Stimulated activated CD4-positive, alpha-beta T cell treated with anti-CD3 and anti-CD28 coated beads, Interleukin-12 subunit alpha, Interleukin-12 subunit beta, amount 100 ng/mL, for 24 hours (primary cell): ENCODE measurements at regions not wholly inside any gene's neighbourhood (a gene's known extent, or its start where the extent isn't known, plus 50 kb on each side); places are given as distances from the start of the nearest gene placed in this dataset.

ENCODE experiments used
- DNase-seq, 2 experiments: peaks; one replicate each; pipeline ENCODE4 v3.0.0-alpha.2; 2020; ENCODE audit warnings: low read depth in 2 of 2

DNA sequence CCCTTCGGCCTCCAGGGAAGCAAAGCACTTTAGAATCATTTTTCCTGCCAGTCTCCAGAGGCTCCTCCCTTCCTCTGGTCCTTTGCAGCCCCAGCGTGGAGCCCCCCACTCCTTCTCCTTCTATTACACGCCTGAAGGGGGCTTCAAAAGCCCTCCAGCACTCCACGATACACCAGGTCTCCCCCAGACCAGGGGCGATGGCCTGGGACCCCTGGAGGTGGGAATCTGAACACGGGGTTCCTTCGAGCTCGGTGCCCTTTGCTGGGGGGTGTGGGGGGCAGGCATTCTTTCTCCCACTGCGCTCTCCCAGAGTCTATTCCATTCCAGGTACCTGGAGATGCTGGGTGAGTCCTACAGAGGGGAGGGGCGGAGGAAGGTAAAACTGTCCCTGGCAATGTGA lies 97.6 kb downstream of the HMX1 start:
- no peak for DNase-seq

DNA sequence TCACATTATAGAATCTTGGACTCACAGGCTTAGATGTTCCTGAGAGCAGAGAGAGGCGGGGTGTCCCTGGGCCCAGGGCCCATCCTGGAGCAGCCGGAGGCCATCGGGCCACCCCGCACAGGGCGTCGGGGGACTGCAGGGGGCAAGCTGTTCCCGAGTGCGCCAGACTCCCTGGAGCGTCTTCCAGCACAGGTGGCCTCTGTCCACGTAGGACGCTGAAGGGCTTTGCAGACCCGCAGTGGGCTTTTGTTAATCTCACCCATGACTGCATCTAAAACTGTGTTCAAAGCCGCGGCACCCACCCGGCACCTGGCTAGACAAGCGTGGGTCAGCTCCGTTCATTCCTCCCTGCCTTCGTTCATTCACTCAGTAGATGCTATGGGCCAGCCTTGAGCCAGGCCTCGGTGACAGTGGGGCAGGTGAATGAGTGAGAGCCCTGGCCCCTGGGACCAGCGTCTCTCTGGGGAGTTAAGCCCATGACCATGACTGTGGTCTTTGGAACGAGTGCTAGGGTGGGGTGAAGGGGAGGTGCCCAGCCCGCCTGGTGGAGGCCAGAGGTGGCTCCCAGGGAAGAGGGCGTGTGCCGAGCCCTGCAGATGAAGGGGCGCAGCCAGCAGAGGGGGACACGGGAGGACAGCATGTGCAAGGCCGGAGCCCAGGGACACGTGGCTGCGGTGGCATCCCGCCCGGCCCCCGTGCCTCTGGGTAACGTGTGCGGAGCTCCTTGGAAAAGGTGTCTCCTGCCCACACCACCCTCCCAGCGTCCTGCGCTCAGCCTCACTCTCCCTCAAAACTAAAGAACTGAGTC lies 98.3 kb downstream of the HMX1 start:
- no peak for DNase-seq

DNA sequence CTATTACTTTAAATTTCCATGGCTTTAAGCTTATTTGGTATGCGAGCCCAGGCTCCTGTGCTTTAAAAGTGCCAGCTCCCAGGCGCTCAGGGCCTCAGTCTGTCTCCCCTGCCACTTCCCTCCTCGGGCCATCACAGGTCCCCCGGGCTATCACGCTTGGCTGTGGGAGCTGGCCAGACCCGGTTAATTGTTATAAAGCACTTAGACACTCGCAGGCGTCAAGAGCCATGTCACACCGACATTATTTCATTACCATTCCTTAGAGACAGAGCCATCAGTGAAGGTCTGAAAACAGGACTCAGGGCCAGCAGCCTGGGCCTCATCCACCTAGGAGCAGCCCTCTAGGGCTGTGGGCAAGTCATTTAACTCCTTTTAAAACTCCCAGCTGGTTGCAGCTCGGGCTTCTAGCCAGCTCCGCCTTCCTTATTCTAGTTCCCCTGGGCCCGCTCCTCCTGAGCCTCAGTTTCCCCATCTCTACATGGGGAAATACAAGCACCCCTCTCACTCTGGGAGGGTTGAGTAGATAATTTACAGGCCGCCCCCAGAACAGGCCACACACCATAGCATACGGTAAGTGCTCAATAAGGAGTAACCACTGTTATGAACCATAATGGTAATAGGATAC lies 99.0 kb downstream of the HMX1 start:
- DNase-seq: no peak

DNA sequence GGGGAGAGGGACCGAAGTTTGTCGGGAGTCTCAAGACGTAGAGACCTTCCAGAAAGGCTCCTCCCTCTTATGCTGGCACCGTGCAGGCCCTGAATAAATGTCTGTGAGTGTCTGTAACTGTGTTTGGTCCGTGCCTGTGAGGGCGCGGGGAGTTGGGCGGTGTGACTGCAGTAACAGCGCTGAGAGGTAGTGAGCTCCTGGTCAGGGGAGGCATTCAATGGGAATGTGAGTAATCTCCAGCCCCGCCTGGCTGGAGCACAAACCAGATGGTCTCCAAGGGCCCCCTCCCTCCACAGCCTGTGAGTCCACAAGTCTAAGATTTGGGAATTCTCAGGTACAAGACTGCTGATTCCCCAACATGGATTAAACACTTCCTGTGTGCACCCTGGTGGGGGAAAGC lies 100.0 kb downstream of the HMX1 start:
- no peak for DNase-seq

DNA sequence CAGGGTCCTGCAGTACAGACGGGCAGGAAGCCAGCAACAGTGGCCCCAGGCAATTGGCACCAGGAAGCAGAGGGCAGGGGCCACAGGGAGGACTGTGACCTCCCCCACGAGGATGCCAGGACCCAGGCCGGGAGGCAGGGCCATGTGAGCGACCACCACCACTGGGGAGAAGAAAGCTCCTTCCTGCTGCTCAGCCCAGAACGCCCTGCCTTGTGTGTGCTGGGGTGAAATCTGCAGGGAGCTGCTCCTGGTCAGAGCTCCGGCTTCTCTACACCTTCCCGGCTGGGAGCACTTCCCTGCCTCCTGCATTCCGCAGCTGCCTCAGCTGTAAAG lies 100.4 kb downstream of the HMX1 start:
- no peak for DNase-seq

DNA sequence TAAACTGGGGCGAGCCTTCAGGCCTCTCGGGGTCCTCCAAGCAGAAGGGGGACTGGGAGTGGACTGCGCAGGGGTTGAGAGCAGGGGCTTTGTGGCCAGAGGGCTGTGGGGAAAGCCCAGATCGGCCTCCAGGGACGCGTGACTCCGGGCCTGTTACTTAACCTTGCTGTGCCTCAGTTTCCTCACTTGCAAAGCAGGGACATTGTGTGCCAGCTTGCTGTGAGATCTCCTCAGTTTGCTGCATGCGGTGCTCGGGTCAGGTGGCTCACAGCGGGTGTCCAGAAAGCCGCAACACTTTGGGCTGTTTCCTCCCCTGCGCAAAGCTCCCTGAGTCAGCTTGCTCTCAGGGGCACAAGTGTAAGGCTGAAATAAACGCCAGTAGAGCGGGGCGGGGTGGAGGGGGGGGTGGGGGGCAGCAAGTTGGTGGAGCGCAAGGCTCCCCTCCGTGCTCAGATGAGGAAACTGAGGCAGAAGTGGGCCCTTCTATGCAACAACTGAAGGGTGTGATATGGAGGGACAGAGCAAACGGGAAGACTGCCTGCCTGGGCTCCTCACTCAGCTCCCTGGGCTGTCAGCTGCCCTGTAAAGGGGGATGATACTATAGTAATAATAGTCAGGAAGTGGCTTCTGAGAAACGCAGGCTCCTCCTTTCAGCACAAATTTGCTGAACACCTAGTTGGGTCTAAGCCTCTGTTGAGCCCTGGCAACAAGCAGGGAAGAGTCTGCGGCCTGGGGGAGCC lies 101.0 kb downstream of the HMX1 start:
- no peak for DNase-seq

DNA sequence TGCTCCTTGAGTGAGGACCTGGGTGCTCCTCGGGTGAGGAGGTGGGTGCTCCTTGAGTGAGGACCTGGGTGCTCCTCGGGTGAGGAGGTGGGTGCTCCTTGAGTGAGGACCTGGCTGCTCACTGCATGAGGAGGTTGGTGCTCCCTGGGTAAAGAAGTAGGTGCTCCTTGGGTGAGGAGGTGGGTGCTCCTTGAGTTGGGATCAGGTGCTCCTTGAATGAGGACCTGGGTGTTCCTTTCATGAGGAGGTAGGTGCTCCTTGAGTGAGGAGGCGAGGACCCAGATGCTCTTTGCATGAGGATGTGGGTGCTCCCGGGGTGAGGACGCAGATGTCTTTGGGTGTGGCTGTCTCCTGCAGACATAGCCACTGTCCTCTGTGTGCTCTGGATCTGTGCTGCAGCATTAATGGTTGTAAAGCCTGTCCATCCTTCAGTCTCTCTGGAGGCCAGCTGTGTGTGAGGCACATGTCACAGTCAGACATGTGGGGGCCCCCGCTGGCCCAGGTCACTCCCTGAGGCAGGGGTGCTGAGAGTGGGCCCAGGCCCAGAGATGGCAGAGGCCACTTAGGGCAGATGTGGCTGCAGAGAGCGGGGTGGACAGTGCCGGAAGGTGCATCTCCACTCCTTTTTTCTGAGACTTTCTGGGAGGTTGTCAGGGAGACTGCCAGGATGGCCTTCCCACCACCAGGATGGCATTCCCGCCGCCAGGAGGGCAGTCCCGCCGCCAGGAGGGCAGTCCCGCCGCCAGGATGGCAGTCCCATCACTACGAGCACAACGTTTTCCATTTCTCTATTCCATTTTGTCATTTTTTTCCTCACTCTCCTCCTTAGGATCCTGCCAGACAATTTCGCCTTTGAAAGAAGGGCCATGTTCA lies 101.8 kb downstream of the HMX1 start:
- DNase-seq: no peak

DNA sequence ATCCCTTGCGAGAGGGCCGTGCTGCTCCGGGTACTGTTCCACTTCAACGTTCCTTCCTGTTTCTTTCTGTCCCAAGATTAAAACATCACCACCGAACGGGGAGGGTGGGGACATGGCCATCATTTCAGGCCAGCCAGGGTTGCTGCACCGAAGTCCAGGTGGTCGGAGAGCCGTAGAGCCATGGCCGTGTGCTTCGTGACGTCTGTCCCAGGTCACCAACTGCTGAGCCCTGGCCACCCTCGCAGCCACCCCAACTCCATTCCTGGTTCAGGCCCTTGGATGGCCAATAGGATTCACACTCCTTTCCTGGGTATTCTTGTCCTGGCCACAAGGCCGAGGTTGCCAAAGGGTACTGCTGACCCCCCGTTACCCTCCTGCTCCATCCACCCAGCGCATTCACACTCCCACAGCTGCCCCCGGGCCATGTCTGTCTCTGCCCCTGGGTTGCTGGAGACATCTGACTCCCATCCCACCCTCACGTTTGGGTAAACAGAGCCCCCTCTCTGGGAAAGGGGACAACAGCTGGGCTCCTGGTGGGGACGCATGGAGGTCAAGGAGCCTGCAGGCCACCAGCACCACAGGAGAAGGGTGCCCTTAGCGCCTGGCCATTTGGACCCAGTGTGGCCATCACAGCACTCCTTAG lies 103.2 kb downstream of the HMX1 start:
- no peak for DNase-seq

DNA sequence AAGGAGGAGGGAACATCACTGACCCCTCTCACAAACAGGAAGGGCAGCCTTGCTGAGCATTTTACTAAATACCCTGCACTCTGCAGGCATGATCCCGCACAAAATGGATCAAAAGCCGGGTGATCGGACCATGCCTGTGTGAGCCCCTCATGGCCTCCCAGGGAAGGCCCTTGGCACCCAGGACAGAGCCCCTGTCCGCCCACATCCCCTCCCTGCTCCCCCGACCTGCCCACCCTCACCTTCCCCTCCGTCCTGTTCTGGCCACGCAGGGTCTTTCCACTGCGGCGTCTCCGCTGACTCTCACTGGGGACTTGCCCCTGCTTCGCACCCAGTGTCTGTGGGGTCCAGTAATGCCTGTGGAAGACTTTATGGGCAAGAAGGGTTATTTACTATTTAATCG lies 105.0 kb downstream of the HMX1 start:
- no peak for DNase-seq

DNA sequence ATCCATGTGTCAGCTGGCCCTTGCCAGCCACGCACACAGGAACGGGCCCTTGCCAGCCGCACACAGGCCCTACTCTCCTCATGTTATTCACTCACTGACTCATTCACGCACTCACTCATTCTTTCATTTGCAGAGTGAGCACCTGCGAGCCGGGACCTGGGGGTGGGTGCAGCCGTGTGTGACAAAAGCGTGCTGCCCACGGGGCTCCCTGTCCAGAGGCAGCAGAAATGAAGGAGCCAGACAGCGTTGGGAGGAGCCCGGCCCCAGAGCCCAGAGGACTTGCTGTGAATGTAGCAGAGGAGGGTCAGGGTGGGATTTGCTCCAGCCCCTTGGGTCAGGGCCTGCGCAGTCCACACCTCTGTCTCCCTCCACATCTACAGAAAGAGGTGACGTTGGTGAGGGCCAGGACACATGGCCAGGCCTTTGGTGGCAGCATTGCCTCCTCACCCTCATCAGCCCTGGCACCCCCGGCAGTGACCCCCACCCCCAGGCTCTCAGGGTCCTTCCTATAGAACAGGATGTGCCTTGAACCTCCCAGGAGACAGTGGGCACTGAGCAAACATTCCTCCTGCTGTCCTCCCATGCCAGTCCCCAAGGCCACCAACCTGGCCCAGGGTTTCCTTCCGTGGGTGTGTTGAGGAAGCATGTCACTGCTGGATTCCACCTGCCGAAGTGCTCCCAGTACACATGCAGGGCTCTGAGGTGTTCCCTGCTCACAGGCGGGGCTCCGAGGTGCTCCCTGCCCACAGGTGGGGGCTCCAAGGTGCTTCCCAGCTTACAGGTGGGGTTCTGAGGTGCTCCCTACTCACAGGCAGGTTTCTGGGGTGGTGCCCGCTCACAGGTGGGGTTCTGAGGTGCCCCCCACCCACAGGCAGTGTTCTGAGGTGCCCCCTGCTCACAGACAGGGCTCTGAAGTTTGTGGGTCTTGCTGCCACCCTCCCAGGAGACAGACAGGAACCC lies 105.7 kb downstream of the HMX1 start:
- no peak for DNase-seq

DNA sequence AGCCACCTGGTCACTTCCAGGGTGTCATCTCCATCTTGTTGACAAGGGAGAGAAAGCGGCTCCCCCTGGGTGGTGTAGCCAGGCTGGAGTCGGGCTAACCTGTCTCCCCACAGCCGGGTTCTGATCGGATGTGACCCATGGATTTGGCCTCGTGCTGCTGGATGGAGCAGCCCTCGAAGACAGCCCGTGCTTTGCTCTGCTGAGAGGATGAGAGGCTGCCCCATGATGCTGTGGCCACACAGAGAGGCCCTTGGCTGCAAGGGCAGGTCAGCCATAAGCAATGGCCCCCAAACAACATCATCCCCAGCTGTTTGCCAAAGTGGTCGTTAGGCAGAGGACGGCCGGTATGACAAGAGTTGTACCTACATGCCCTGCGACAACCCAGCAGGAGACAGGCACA lies 106.6 kb downstream of the HMX1 start:
- DNase-seq: no peak

DNA sequence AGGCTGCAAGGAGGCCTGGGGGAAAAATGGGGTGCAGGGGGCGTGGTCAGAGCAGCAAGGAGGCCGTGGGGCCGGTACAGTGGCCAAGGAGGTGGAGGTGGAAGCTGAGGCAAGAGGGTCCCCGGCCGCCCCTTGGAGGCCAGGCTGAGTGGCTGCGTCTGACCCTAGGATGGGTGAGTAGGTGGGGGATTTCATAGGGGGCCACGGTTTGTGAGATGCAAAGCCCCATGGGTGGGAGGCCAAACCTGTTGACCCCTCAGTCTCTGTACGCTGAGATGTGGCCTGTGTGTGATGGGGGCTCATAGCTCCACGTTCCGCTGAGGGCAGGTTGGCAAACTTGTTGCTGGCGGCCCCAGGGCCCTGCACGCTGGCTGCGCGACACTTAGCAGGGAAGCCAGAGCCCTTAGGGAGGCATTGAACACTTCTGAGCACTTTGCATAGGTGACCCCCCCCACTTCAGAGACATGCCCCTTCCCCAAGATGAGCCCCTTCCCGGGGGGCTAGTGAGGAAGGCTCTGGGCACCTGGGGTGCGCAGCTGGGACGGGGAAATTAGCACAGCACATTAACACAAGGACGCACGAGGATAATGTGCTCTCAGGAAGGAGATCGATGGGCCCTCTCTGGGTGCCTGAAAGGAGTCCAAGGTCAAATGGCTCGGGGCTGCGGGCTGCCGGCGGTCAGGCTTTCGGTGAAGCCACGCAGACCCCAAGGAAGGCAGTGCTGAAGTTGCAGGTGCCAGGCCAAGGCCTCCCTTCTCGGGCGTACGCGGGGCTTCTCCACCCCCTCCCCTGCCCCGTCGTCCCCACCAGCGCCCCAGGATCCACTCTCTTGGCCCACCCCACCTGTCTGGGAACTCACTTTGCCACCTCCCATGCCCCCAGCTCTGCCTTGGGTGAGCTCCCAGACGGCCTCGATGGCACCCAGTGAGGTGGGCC lies 107.4 kb downstream of the HMX1 start:
- no peak for DNase-seq

DNA sequence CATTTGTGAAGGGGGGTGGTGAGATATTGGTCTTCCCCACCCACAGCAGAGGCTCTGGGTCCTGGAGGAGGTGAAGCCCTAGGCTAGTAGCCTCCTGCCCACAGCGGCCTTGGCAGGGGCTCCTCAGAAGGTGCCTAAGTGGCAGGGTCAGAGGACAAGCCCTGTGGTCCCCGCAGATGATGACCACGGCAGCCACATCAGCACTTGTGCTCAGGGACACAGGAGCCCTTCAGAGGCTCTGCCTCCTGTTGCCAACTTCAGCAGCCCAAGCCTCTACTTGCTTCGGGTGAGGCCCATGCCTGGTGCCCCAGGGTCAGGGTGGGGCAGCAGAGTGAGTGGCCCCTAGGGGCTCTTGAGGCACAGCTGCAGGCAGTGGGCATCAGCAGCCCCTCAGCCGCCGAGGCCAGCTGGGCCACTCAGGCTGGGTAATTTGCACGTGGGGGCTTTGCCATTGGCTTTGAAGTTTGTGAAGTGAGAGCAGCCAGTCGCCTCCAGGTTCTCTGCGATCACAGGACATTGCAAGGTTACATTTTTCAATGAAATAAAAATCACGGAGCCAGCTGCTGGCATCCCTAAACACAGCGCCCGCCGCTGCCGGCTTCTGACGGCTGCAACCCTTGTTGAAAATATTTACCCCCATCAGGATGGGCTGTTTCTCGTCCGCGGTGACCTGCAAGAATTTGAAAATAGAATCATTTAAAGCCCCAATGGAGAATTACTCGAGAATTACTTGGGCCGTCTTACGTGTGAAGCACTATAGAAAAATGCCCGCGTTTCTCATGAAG lies 108.5 kb downstream of the HMX1 start:
- no peak for DNase-seq

DNA sequence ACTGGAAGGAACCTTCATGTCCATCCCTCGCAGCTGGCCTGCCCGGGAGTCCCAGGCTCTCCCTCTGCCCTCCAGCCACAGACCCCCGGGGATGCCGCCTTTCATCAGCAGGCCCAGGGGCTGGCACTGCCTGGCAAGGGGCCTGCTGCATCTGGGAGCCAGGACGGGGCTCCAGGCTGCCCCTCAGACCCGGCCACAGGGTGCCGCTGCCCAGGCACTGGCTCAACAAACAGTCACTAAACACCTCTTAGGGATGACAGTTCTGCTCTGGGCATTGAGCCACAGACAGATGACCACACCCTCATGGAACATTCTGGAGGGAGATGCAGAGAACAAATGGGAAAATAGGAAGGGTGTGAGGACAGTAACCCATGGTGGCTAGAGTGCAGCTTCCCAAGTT lies 109.3 kb downstream of the HMX1 start:
- DNase-seq: no peak

DNA sequence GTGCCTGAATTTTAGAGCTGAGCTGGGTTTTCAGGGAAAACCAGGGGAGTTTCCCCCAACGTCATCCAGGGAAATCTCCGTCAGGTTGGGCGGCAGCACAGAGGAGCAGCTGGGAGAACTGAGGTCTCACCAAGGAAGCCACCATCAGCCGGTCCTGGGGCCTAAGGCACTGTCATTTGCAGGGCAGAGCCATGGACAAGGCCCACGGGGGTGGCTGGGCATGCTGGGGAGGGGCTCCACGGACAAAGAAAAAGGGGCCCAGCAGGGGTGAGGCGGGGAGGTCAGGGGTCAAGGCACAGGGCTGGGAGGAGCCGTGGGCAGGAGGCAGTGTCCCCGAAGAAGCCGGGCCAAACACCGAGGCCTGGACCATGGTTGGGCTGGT lies 109.8 kb downstream of the HMX1 start:
- no peak for DNase-seq

DNA sequence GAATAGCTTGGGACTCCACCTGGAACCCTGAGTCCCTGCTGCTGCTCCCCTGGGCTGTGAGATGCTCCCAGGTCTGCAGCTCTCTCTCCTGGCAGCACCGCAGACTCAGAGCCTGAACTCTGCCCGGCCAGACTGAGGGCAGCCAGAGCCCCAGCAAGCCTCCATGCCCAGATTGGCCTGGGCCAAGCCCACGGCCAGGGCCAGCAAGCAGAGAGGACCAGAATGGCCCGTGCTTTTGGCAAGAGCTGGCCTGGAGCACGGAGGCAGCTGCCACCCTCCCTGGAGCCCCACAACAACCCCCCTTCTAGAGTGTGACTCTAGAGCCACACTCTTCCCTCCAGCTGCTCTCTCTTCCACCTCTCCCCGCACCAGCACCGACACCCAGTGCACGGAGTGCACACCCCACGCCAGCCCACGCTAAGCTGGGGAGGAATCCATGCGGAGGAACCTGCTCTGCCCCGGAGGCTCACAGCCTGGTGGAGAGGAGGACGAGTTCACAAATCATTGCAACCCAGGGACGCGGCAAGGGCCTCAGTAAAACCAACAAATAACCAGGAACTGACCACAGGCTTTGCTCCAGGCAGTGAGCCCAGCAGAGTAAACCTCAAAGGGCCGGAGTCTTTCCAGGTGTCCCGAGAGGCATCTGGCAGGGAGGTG lies 110.3 kb downstream of the HMX1 start:
- no peak for DNase-seq

DNA sequence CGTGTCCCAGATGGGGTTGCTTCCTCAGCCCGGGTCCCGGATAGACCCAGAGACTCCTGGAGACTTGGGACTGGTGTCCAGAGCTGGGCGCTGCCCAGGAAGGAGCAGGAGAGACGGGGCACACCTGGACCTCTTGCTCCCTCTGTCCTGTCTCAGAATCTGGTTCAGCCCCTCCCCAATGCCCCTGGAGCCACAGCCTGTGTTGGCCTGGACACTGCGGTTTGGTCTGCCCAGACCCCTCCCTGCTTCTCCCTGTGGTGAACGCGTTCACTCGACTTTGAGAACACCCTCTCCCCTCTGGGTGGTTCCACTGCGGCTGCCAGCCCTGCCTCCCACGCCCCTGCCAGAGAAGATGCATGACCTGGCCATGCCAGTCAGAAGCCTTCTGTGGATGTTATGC lies 111.1 kb downstream of the HMX1 start:
- no peak for DNase-seq

DNA sequence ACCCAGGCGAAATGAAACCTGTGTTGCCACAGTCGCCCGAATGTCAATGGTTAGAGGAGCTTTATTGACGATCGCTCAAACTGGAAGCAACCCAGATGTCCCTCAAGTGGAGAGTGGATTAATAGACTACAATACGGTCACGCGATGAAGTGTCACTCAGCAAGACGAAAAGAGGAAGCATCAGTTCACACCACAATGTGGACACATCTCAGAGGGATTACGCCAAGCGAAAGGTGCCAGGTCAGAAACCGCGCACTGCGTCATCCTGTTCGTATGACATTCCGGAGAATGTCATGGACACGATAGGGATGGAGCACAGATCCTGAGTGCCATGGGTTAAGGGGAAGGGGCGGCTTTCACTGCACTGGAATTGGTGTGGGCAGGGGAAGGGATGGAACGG lies 111.7 kb downstream of the HMX1 start:
- no peak for DNase-seq
